ENCODE measurements at regions not wholly inside any gene's neighbourhood (a gene's known extent, or its start where the extent isn't known, plus 50 kb on each side); places are given as distances from the start of the nearest gene placed in this dataset.
"Not testable (repeated sequence)": the region's sequence is repeated elsewhere in the genome, so short reads cannot be mapped to it uniquely, and the experiment has no call there.

GRCh38 chr4:174183259-174183658 is 100.2 kb downstream of the FBXO8 start:
- H3K27me3 ChIP-seq: no peaks in the 10 kb centered on the region
- no peaks in the 10 kb centered on the region for H3K4me1 ChIP-seq
- no peaks in the 10 kb centered on the region for H3K9me3 ChIP-seq
- H3K4me3 ChIP-seq: no peak overlapping the region
- H3K36me3 ChIP-seq (replicated peaks in 1 of 2; ENCODE audit: insufficient read depth in 1 of 2, low read depth in 2 of 2): no peaks in the 10 kb centered on the region
- H3K27ac ChIP-seq: no peak overlapping the region
- DNase-seq: no peak
- no peak for ATAC-seq
- TF ChIP-seq POLR2A (IDR thresholded peaks at IDR 0.05): no peak
- intact Hi-C loops (cut with DNase I): no loop called here

- TF ChIP-seq CTCF (IDR thresholded peaks at IDR 0.05) (no peak), POLR2A (IDR thresholded peaks at IDR 0.05) (no peak)
- H3K36me3 ChIP-seq (replicated peaks in 1 of 2; ENCODE audit: insufficient read depth in 1 of 2, low read depth in 2 of 2): no peaks in the 10 kb centered on the region
- ATAC-seq (no peak), DNase-seq (no peak)
- H3K27ac ChIP-seq: no peak overlapping the region
- no peaks in the 10 kb centered on the region for H3K27me3 ChIP-seq
- H3K9me3 ChIP-seq: no peaks in the 10 kb centered on the region
- intact Hi-C loops (cut with DNase I): no loop called here
- no peak overlapping the region for H3K4me3 ChIP-seq
- no peaks in the 10 kb centered on the region for H3K4me1 ChIP-seq
These were observed 101.6 kb downstream of the FBXO8 start for GRCh38 chr4:174181827-174182226.

- Histone ChIP-seq H3K27me3 (no peaks in the 10 kb centered on the region), H3K4me3 (no peak overlapping the region), H3K36me3 (replicated peaks in 1 of 2; ENCODE audit: insufficient read depth in 1 of 2, low read depth in 2 of 2) (no peaks in the 10 kb centered on the region), H3K4me1 (no peaks in the 10 kb centered on the region), H3K27ac (no peak overlapping the region), H3K9me3 (no peaks in the 10 kb centered on the region)
- no peak for TF ChIP-seq POLR2A (IDR thresholded peaks at IDR 0.05)
- no peak for TF ChIP-seq CTCF (IDR thresholded peaks at IDR 0.05)
- DNase-seq: no peak
- 23 to 32% methylated on average over 1 of the region's 1 CpG for WGBS, 2 donors
- intact Hi-C loops (cut with DNase I): no loop called here
- ATAC-seq: no peak
These were observed 105.9 kb downstream of the FBXO8 start for GRCh38 chr4:174177536-174177935.

GRCh38 chr4:174175836-174176235 is 107.6 kb downstream of the FBXO8 start:
- H3K27ac ChIP-seq; H3K9me3 ChIP-seq; ATAC-seq; intact Hi-C loops (cut with DNase I); H3K27me3 ChIP-seq; H3K36me3 ChIP-seq (replicated peaks in 1 of 2; ENCODE audit: insufficient read depth in 1 of 2, low read depth in 2 of 2); H3K4me3 ChIP-seq; DNase-seq; H3K4me1 ChIP-seq: not testable (repeated sequence)
- 78 to 85% methylated on average over 4 of the region's 4 CpGs for WGBS, 2 donors

- 71 to 84% methylated on average over 1 of the region's 1 CpG for WGBS, 2 donors
These were observed 110.1 kb downstream of the FBXO8 start for GRCh38 chr4:174173360-174173759.

More at GRCh38 chr4:174173360-174173759, 110.1 kb downstream of the FBXO8 start:
- Histone ChIP-seq H3K27me3 (no peaks in the 10 kb centered on the region), H3K9me3 (no peaks in the 10 kb centered on the region), H3K4me3 (no peak overlapping the region), H3K36me3 (replicated peaks in 1 of 2; ENCODE audit: insufficient read depth in 1 of 2, low read depth in 2 of 2) (no peaks in the 10 kb centered on the region), H3K27ac (no peak overlapping the region), H3K4me1 (no peaks in the 10 kb centered on the region)
- DNase-seq (no peak), ATAC-seq (no peak)
- intact Hi-C loops (cut with DNase I): no loop called here
- TF ChIP-seq POLR2A (IDR thresholded peaks at IDR 0.05) (no peak), CTCF (IDR thresholded peaks at IDR 0.05) (no peak)

Measured in body of pancreas (tissue), 4 donors.